ENCODE measurements at regions not wholly inside any gene's neighbourhood (a gene's known extent, or its start where the extent isn't known, plus 50 kb on each side); places are given as distances from the start of the nearest gene placed in this dataset.

- no peaks in the 10 kb centered on the region for H3K4me1 ChIP-seq
- DNase-seq (ENCODE audit: low spot score in 2 of 2) = no peak
- no peaks in the 10 kb centered on the region for H3K27me3 ChIP-seq
- no peaks in the 10 kb centered on the region for H3K9me3 ChIP-seq
- TF ChIP-seq POLR2AphosphoS5 (IDR thresholded peaks at IDR 0.05) (no peak), CTCF (IDR thresholded peaks at IDR 0.05) (no peak), POLR2A (IDR thresholded peaks at IDR 0.05) (no peak), EP300 (IDR thresholded peaks at IDR 0.05) (no peak)
- H3K4me3 ChIP-seq = no peak overlapping the region
- no peak overlapping the region for H3K27ac ChIP-seq
- WGBS = 53% methylated on average over 1 of the region's 1 CpG
- H3K36me3 ChIP-seq = no peaks in the 10 kb centered on the region
Observed at GRCh38 chr12:65690477-65690876, 133.8 kb upstream of the HMGA2 start.

- Histone ChIP-seq H3K4me3 (no peak overlapping the region), H3K27ac (no peak overlapping the region), H3K36me3 (no peaks in the 10 kb centered on the region), H3K9me3 (no peaks in the 10 kb centered on the region), H3K4me1 (no peaks in the 10 kb centered on the region), H3K27me3 (no peaks in the 10 kb centered on the region)
- no peak for DNase-seq (ENCODE audit: low spot score in 2 of 2)
- no peak for TF ChIP-seq POLR2A (IDR thresholded peaks at IDR 0.05)
- no peak for TF ChIP-seq EP300 (IDR thresholded peaks at IDR 0.05)
- TF ChIP-seq CTCF (IDR thresholded peaks at IDR 0.05) = no peak
- TF ChIP-seq POLR2AphosphoS5 (IDR thresholded peaks at IDR 0.05) = no peak
- WGBS = 76% methylated on average over 3 of the region's 3 CpGs
Observed at GRCh38 chr12:65694130-65694529, 130.2 kb upstream of the HMGA2 start.

GRCh38 chr12:65695113-65695865, 129.0 kb upstream of the HMGA2 start:
- WGBS = 35% methylated on average over 4 of the region's 4 CpGs
- H3K27me3 ChIP-seq = no peaks in the 10 kb centered on the region
- H3K4me1 ChIP-seq = no peaks in the 10 kb centered on the region
- H3K4me3 ChIP-seq = no peak overlapping the region
- H3K9me3 ChIP-seq = no peaks in the 10 kb centered on the region
- TF ChIP-seq CTCF (IDR thresholded peaks at IDR 0.05) = no peak
- no peak for TF ChIP-seq EP300 (IDR thresholded peaks at IDR 0.05)
- TF ChIP-seq POLR2AphosphoS5 (IDR thresholded peaks at IDR 0.05) = no peak
- no peak for TF ChIP-seq POLR2A (IDR thresholded peaks at IDR 0.05)
- no peaks in the 10 kb centered on the region for H3K36me3 ChIP-seq
- no peak for DNase-seq (ENCODE audit: low spot score in 2 of 2)
- no peak overlapping the region for H3K27ac ChIP-seq

GRCh38 chr12:65696227-65696626, 128.1 kb upstream of the HMGA2 start:
- no peaks in the 10 kb centered on the region for H3K9me3 ChIP-seq
- no peak overlapping the region for H3K4me3 ChIP-seq
- H3K4me1 ChIP-seq = no peaks in the 10 kb centered on the region
- no peaks in the 10 kb centered on the region for H3K36me3 ChIP-seq
- H3K27me3 ChIP-seq = no peaks in the 10 kb centered on the region
- TF ChIP-seq EP300 (IDR thresholded peaks at IDR 0.05) (no peak), POLR2A (IDR thresholded peaks at IDR 0.05) (no peak), CTCF (IDR thresholded peaks at IDR 0.05) (no peak), POLR2AphosphoS5 (IDR thresholded peaks at IDR 0.05) (no peak)
- no peak overlapping the region for H3K27ac ChIP-seq
- DNase-seq (ENCODE audit: low spot score in 2 of 2) = no peak

- H3K27me3 ChIP-seq = no peaks in the 10 kb centered on the region
- 54% methylated on average over 2 of the region's 2 CpGs for WGBS
- TF ChIP-seq EP300 (IDR thresholded peaks at IDR 0.05) = no peak
- no peak for TF ChIP-seq POLR2AphosphoS5 (IDR thresholded peaks at IDR 0.05)
- no peak overlapping the region for H3K4me3 ChIP-seq
- H3K4me1 ChIP-seq = no peaks in the 10 kb centered on the region
- H3K9me3 ChIP-seq = no peaks in the 10 kb centered on the region
- no peak overlapping the region for H3K27ac ChIP-seq
- DNase-seq (ENCODE audit: low spot score in 2 of 2) = no peak
- no peaks in the 10 kb centered on the region for H3K36me3 ChIP-seq
Observed at GRCh38 chr12:65699251-65699650, 125.0 kb upstream of the HMGA2 start.

- Histone ChIP-seq H3K9me3 (no peaks in the 10 kb centered on the region), H3K4me1 (no peaks in the 10 kb centered on the region), H3K4me3 (no peak overlapping the region), H3K27ac (no peak overlapping the region), H3K27me3 (no peaks in the 10 kb centered on the region), H3K36me3 (no peaks in the 10 kb centered on the region)
- 94% methylated on average over 5 of the region's 5 CpGs for WGBS
- TF ChIP-seq EP300 (IDR thresholded peaks at IDR 0.05) = no peak
- no peak for TF ChIP-seq POLR2AphosphoS5 (IDR thresholded peaks at IDR 0.05)
- TF ChIP-seq CTCF (IDR thresholded peaks at IDR 0.05) = no peak
- DNase-seq (ENCODE audit: low spot score in 2 of 2) = no peak
Observed at GRCh38 chr12:65703176-65703575, 121.1 kb upstream of the HMGA2 start.
